SH-SY5Y (cell line): ENCODE measurements at regions not wholly inside any gene's neighbourhood (a gene's known extent, or its start where the extent isn't known, plus 50 kb on each side); places are given as distances from the start of the nearest gene placed in this dataset.

Source experiments
- GATA2 ChIP-seq: IDR thresholded peaks from 2 replicates; pipeline ENCODE4 v1.6.1; 2011; ENCODE audit warnings: mild to moderate bottlenecking, low read depth, low read length
- GATA3 ChIP-seq: IDR thresholded peaks from 2 replicates; pipeline ENCODE4 v1.6.1; 2011; ENCODE audit warnings: low read depth, mild to moderate bottlenecking, low read length, moderate library complexity

GRCh38 chr2:8219096-8219495 lies 462.8 kb upstream of the ID2 start:
- TF ChIP-seq GATA2 (no peak), GATA3 (no peak)
